SK-N-SH (cell line): ENCODE measurements at regions not wholly inside any gene's neighbourhood (a gene's known extent, or its start where the extent isn't known, plus 50 kb on each side); places are given as distances from the start of the nearest gene placed in this dataset.

ENCODE experiments used
- FOSL2 ChIP-seq: IDR thresholded peaks from 2 replicates; pipeline ENCODE4 v1.4.0; 2012; ENCODE audit warnings: low read depth, mild to moderate bottlenecking, moderate library complexity, borderline replicate concordance
- YY1 ChIP-seq: IDR thresholded peaks from 2 replicates; pipeline ENCODE4 v1.4.0; 2012; ENCODE audit warnings: low read depth, mild to moderate bottlenecking
- TF ChIP-seq, protein P1 (sequence below): IDR thresholded peaks from 2 replicates; pipeline ENCODE4 v1.4.0; 2012; ENCODE audit warnings: low read depth

DNA sequence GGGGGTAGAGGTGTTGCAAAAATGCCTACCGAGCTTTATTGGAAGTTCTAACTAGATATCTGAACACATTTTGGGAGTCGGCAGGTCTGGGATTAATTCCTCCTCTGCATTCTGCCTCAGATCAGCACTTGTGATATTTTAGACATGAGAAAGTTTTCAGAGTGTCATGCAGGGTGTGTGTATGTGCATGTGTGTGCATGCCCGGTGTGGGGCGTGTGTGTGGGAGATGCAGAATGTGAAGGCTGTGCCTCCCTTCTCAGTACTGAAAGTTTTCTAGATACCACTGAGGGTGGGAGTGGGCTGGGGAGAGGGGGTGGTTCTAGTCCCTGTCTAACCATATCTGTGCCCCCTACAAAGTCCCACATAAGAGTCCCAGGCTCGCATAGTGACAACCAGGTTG is 180.0 kb upstream of the NTM start:
- TF ChIP-seq YY1, result no peak
- TF ChIP-seq, protein P1, sequence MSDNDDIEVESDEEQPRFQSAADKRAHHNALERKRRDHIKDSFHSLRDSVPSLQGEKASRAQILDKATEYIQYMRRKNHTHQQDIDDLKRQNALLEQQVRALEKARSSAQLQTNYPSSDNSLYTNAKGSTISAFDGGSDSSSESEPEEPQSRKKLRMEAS, result no peak
- TF ChIP-seq FOSL2, result no peak
